ENCODE measurements at regions not wholly inside any gene's neighbourhood (a gene's known extent, or its start where the extent isn't known, plus 50 kb on each side); places are given as distances from the start of the nearest gene placed in this dataset.

DNA sequence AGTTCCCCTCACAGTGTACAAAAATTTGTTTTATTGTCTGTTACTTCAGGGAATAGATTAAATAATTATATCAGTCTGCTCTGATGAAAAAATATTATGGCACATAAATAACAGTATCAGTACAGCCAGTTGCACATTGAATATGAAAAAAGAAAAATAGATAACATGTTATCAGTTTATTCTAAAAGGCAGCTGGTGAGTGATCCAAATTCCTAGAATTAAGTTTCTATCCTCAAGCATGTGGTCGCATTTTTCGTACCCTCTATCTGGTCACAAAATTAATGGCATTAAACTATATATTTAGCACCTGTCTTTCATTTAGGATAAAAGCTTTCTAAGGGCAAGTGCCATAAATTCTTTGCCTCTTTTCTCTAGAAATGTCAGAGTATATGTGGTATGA, 944.8 kb upstream of the PCDH9 start:
- TF ChIP-seq EZH2phosphoT487 (IDR thresholded peaks at IDR 0.05; ENCODE audit: borderline replicate concordance, low read length) (no peak), EZH2 (IDR thresholded peaks at IDR 0.05; ENCODE audit: low read length, unreplicated experiment) (no peak), CTCF (conservative IDR thresholded peaks at IDR 0.05; ENCODE audit: low read depth, low read length) (no peak)

Measured in PC-3 (cell line).